Esophagus squamous epithelium (tissue), 5 donors: ENCODE measurements at regions not wholly inside any gene's neighbourhood (a gene's known extent, or its start where the extent isn't known, plus 50 kb on each side); places are given as distances from the start of the nearest gene placed in this dataset.

Experiments
- DNase-seq: peaks from one replicate; lab custom pipeline; 2025; lab: John Stamatoyannopoulos, UW
- H3K27ac ChIP-seq, 4 donors: fragments of 200-600 bp; sonication (generic); one replicate each; pipeline ENCODE4 v1.5.1; 2016 to 2019; ENCODE audit warnings: mild to moderate bottlenecking in 1 of 4
- H3K27me3 ChIP-seq, 4 donors: fragments of 200-600 bp; sonication (generic); 1 replicate in 3 of 4; 2 replicates in 1 of 4; pipeline versions ENCODE4 v1.5.1 to v1.6.0; 2017 to 2021; ENCODE audit warnings: antibody characterized with exemption in 1 of 4
- H3K36me3 ChIP-seq, 3 donors: fragments of 200-600 bp; sonication (generic); one replicate each; pipeline ENCODE4 v1.5.1; 2016 to 2019
- H3K4me1 ChIP-seq, 3 donors: fragments of 200-600 bp; sonication (generic); one replicate each; pipeline ENCODE4 v1.5.1; 2017 to 2019
- H3K4me3 ChIP-seq, 4 donors: fragments of 200-600 bp; sonication (generic); 1 replicate in 3 of 4; 2 replicates in 1 of 4; pipeline ENCODE4 v1.5.1; 2016 to 2019; ENCODE audit warnings: mild to moderate bottlenecking in 2 of 4, moderate library complexity in 1 of 4
- H3K9me3 ChIP-seq, 3 donors: fragments of 200-600 bp; sonication (generic); one replicate each; pipeline ENCODE4 v1.5.1; 2016 to 2019
- CTCF ChIP-seq, 6 experiments: fragments of 450-650 bp in 4 of 6; fragments of 200-600 bp in 2 of 6; sonication (generic) in 2 of 6; IDR thresholded peaks; one replicate each; pipeline ENCODE4 v1.5.1; 2016 to 2019; ENCODE audit warnings: antibody characterized with exemption in 6 of 6, mild to moderate bottlenecking in 4 of 6, moderate library complexity in 4 of 6
- POLR2A ChIP-seq, 4 donors: fragments of 450-650 bp; IDR thresholded peaks; one replicate each; pipeline ENCODE4 v1.6.1; 2017; ENCODE audit warnings: antibody characterized with exemption in 4 of 4, mild to moderate bottlenecking in 4 of 4, moderate library complexity in 3 of 4
- WGBS, 2 donors: methylation state at CpG; one replicate each; pipeline ENCODE4 v1.1.5; 2018; 5-methylcytosine and 5-hydroxymethylcytosine counted together
- intact Hi-C: fragments of 100-400 bp; cut with DNase I; formaldehyde crosslinking; loops from one replicate; pipeline ENCODE4 v1.15.0; 2022
- donor health status: DM: yes; HTN: yes; CAD: no.

GRCh38 chr18:4672162-4672561, 217.1 kb upstream of the DLGAP1 start:
- Histone ChIP-seq H3K4me3 (no peak overlapping the region), H3K36me3 (no peaks in the 10 kb centered on the region), H3K9me3 (peaks cover 0 to 41% (median 4%) of the 10 kb centered on the region in 3 donors), H3K27ac (no peak overlapping the region), H3K4me1 (no peaks in the 10 kb centered on the region), H3K27me3 (no peaks in the 10 kb centered on the region)
- intact Hi-C loops, result no loop called here
- TF ChIP-seq CTCF (IDR thresholded peaks at IDR 0.05) (no peak), POLR2A (IDR thresholded peaks at IDR 0.05) (no peak)
- DNase-seq, result no peak
- WGBS, 2 donors, result 79 to 81% methylated on average over 6 of the region's 6 CpGs

- Histone ChIP-seq H3K4me3 (no peak overlapping the region), H3K27me3 (no peaks in the 10 kb centered on the region), H3K4me1 (no peaks in the 10 kb centered on the region), H3K36me3 (no peaks in the 10 kb centered on the region), H3K9me3 (no peaks in the 10 kb centered on the region), H3K27ac (no peak overlapping the region)
- no peak for DNase-seq
- TF ChIP-seq POLR2A (IDR thresholded peaks at IDR 0.05), result no peak
- intact Hi-C loops, result no loop called here
These were observed 203.7 kb upstream of the DLGAP1 start for GRCh38 chr18:4658804-4659203.

- Histone ChIP-seq H3K36me3 (no peaks in the 10 kb centered on the region), H3K4me3 (no peak overlapping the region), H3K27me3 (no peaks in the 10 kb centered on the region), H3K4me1 (no peaks in the 10 kb centered on the region), H3K9me3 (no peaks in the 10 kb centered on the region), H3K27ac (no peak overlapping the region)
- WGBS, 2 donors, result 88 to 95% methylated on average over 2 of the region's 2 CpGs
- intact Hi-C loops, result no loop called here
- TF ChIP-seq POLR2A (IDR thresholded peaks at IDR 0.05), result no peak
- no peak for TF ChIP-seq CTCF (IDR thresholded peaks at IDR 0.05)
- no peak for DNase-seq
These were observed 198.3 kb upstream of the DLGAP1 start for GRCh38 chr18:4653418-4653817.

- TF ChIP-seq CTCF (IDR thresholded peaks at IDR 0.05) (no peak), POLR2A (IDR thresholded peaks at IDR 0.05) (no peak)
- Histone ChIP-seq H3K9me3 (no peaks in the 10 kb centered on the region), H3K36me3 (no peaks in the 10 kb centered on the region), H3K27me3 (no peaks in the 10 kb centered on the region), H3K4me1 (no peaks in the 10 kb centered on the region), H3K27ac (no peak overlapping the region), H3K4me3 (no peak overlapping the region)
- DNase-seq, result no peak
- WGBS, 2 donors, result 54 to 68% methylated on average over 5 of the region's 5 CpGs
- intact Hi-C loops, result no loop called here
These were observed 186.8 kb upstream of the DLGAP1 start for GRCh38 chr18:4641771-4642368.

GRCh38 chr18:4640349-4641012, 185.4 kb upstream of the DLGAP1 start:
- intact Hi-C loops, result no loop called here
- H3K4me3 ChIP-seq, result no peak overlapping the region
- 47 to 55% methylated on average over 3 of the region's 3 CpGs for WGBS, 2 donors
- no peak for TF ChIP-seq CTCF (IDR thresholded peaks at IDR 0.05)
- TF ChIP-seq POLR2A (IDR thresholded peaks at IDR 0.05), result no peak
- H3K36me3 ChIP-seq, result no peaks in the 10 kb centered on the region
- H3K4me1 ChIP-seq, result no peaks in the 10 kb centered on the region
- DNase-seq, result no peak
- no peaks in the 10 kb centered on the region for H3K9me3 ChIP-seq
- H3K27ac ChIP-seq, result no peak overlapping the region
- H3K27me3 ChIP-seq, result no peaks in the 10 kb centered on the region
